HS-27A (cell line): ENCODE measurements at regions not wholly inside any gene's neighbourhood (a gene's known extent, or its start where the extent isn't known, plus 50 kb on each side); places are given as distances from the start of the nearest gene placed in this dataset.

Experiments used
- DNase-seq: peaks from one replicate; pipeline ENCODE4 v3.0.0-alpha.2; 2012; ENCODE audit warnings: low read depth, missing footprints

DNA sequence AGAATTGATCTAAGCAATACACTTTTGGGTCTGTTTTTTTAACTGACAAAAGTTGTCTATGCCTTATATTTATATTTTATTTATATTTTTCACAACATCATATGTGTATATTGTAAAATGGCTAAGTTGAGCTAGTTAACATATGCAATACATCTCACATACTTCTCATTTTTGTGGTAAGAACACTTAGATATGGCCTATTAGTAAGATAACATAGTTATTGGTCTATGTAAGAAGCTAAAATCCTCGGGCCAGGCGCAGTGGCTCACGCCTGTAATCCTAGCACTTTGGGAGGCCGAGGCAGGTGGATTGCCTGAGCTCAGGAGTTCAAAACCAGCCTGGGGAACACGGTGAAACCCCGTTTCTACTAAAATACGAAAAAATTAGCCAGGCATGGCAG, 275.6 kb upstream of the ID2 start:
- DNase-seq = no peak

GRCh38 chr2:8407332-8407731, 274.5 kb upstream of the ID2 start:
- DNase-seq = no peak

DNA sequence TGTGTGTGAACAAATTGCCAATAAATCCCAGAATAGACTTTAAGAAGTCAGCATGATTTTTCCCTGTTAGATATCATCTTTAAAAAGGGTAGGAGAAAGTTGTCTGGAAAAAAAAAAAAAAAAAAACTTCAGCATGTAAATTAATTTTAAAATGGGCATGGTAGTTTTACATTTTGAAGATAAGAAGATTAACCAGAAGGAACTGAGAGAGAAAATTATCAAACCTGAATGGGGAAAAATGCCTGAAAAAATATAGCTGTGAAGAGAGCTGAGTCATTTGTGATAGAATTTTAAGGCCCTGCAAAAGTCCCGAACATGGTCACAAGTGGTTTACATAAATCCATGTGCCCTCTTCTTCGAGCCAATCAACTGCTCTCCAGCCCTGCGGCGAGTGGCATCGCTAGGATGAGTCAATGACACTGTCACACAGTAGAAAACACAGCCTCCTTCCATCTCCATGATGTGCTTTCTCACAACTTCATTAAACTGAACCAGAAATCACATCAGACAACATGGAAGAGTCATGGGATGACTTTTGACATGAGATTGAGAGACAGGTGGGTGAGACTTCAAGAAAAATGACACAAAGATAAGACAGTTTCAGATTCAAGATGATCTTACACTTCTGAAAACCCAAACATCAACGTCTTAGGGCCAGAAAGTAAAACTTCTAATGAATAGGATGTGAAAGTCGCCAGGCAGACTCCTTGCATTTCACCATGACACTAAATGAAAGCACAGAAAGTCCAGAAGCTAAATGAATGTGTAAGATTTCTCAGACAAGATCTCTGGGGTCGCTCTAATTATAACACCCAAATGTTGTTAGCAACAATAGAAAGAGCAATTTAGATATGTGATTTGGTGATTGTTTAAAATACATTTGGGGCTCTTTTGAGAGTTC, 273.0 kb upstream of the ID2 start:
- no peak for DNase-seq

GRCh38 chr2:8409461-8410260, 272.2 kb upstream of the ID2 start:
- DNase-seq = no peak

GRCh38 chr2:8412082-8412481, 269.8 kb upstream of the ID2 start:
- no peak for DNase-seq

- DNase-seq = no peak
These were observed 269.3 kb upstream of the ID2 start for GRCh38 chr2:8412586-8412985.

DNA sequence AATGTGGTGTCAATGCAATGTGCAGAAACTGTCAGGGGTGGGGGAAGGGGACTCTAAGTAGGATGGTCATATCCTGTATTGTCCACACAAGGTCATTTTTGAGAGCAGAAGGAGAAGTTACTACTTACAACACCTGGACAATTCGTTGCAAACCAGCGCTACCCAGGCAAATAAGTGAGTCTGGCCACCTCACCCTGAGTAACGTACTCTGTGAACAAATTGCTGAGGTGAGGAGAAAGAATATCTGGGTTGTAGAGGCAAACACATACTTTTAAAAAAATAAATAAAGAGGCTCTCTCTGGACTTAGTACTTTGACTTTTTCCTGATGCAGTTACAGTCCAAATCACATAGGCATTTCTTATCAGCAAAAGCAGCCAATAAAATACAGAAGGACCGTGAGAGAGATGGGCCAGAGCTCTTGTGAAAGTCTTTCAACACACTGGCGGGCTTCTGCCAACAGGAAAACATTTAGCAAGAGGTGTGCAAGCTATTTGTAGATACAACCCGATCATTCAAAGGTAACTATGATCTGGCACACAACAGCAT, 268.2 kb upstream of the ID2 start:
- no peak for DNase-seq

- no peak for DNase-seq
These were observed 266.6 kb upstream of the ID2 start for GRCh38 chr2:8414946-8415879.

DNA sequence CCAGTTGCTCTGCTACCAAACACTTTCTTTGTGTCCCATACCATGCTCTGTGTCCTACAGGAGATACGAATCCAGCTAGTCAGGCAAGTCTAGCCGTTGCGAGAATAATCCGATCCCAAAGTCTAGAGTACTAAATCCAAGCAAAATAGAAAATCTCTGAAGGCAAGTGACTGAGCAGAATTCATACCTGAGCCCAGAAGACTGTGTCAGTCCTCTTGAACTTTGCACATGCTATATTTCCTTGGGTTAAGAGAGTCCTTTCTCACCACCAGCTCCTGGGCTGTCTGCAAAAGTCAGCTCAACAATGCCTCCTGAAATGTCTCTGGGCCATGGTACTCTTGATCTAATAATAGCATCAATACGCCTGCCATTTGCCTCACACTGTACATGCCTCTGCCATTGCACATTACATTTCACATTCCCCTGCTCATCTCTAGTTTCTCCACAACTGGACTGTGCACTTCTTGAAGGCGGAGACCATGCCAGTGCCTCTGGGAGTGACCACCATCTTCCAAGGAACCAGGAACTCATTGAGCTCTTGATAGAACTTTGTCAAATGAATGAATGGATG, 265.8 kb upstream of the ID2 start:
- no peak for DNase-seq

DNA sequence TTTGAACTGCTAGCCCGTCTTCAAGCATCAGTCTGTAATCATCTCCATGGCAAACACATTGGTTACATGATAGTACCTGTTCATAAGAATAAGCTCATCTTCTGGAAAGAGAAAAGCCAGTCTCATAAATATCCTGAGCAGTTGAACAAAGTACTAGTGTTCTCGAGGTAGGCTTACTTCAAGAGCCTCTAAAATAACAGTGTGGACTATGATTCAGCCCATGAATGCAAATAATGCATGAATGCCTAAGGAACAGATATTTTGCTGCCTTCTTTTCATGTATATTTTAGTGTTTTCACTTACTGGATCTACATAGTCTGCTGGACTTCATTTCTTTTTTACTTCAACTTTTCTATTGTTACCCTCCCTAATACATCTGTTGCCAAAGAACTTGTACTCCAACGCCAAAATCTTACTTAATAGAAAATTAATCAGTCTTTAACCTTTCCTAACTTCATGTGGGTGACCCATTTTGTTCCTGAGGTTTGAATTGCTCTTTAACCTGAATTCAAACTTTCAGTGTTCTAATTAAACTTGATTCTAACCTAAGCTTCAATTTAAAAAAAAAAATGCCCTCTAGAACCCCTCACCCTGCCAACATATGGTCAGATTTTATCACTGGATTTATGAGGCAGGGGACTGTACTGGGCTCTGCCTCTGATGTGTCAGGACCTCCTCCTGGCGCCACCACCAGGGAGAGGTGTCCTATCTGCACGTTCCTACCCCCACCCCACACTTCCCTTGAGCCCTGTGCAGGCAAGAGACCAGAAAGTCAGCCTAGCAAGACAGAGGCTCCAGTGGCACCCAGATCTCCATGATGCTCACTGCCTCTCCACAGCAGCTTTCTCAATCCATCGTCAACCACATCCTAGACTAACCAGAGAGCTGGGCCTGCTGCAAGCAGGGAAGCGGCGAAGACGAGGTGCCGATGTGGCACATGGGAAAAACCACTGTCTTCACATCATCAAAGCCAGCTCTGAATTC, 264.7 kb upstream of the ID2 start:
- no peak for DNase-seq

GRCh38 chr2:8418721-8419120, 263.1 kb upstream of the ID2 start:
- peak; percentile 40 for DNase-seq

DNA sequence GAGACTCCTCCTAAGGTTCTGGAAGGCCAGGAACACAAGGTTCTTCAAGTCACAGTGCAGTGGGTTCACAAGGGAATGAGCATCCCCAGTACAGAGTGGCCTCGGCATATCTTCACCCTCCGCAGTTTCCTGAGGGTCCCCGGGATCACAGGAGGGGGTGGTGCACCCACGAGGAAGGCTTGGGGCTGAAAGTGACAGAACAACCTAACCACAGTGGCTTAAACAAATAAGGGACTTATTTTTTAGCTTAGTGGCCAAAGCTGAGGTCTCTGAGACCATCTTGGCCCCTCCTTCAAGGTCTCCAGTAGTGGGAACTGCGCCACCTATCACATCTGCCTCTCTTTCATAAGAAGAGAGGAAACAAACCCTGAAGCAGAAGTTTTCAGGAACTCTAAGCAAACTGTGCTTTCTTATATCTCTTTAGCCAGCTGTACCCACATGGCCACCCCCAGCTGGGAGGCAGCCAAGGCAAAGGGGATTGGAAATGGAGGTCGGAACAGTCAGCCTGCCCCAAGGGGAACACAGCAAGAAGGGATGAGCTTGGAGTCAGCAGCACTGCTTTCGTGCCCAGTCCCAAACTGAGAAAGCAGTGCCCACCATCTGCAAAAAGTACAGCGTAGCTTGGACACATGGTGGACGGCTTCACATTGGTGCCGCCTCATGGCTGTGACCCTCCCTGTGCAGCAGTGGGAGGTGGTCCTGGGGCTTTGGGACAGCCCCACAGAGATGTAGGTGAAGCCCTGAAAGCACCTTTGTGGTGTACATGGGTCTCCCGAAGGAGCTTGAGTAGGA, 260.0 kb upstream of the ID2 start:
- DNase-seq = no peak

DNA sequence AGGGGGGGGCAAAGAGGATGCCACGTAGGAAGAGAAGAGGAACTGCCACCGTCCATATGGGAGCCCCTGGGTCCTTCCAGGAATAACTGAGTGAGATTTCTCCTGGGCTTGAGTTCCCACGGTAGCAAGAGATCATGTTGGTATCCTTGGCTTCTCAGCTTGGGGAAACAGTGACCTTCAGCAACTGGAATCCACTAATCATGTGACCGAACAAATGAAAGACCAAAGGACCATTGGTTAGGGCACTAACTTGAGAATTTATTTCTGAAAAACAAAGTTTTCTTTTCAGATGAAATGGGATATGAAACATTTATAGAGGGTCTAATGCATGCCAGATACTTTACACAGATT, 259.4 kb upstream of the ID2 start:
- DNase-seq = no peak

DNA sequence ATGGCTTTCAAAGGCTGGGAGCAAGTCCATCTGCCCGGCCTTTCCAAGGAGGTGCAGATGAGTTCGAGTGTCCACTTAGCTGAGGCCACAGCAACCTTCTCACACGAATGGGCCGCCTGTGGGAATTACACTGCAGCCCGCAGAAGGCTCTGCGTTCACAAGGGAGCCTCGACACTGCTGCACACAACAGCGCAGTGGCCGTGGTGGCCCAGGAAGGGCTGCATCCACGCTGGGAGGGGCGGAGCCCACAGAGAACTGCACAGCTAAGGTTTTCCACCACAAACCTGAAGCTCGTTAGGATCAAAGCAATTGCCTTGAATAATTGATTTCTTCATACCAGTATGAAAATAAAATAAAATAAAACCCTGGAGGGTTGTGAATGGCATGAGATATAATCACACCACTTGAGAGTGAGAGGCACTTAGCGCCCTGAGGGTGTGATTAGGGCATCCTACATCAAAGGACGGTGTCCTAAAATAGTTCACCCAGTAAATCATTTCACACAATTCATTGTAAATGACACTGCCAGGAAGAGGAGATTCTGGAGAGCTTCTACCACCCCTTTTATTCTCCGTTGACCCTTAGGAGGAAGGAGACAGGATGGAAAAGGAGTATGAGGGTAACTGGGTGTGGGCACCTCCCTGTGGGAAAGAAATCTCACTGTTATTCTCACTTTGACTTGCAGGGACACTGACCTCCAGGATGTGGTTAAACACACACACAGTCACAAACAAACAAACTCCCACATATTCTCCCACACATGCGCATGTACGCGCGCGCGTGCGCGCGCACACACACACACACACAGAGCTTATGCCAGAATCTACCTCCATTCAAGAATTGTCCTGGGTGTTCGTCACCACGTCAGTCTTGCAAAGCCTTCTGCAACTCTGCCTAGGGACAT, 256.6 kb upstream of the ID2 start:
- no peak for DNase-seq

- no peak for DNase-seq
These were observed 255.3 kb upstream of the ID2 start for GRCh38 chr2:8426550-8426949.

DNA sequence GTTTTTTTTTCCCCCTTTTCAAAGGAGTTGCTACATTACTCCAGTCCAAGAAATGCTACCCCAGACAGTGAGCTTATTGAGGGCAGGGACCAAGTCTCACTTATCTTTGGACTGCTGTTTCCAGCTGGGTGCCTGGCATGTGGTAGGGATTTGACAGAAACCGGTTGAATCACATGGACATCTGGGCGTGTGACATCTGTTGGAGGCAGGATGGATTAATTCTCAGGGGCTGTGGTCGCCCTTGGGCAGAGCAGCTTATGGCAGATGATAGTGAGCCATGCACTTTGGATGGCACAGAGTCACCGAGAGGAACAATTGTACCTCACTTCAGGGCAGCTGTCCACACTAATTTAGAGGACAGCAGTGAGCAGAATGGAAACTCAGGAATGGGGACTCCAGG, 254.6 kb upstream of the ID2 start:
- DNase-seq = no peak

DNA sequence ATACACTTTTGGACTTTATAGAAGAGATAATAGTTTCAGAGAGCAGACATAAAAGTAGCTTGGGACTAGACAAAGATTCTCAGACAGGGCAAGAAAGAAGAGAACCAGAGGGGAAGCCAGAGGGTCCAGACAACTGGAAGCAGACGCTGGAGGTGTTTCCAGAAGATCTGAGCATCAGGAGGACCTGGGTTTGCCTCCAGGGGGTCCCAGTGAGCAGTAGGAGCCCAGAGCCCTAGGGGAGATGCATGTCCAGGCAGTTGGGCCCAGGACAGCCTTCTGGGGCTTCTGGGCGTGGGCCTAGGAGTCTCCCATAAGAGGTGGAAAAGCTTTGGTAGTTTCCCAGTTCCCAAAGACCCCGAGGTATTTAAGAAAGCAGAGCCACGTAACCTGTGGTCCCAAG, 251.2 kb upstream of the ID2 start:
- no peak for DNase-seq

DNA sequence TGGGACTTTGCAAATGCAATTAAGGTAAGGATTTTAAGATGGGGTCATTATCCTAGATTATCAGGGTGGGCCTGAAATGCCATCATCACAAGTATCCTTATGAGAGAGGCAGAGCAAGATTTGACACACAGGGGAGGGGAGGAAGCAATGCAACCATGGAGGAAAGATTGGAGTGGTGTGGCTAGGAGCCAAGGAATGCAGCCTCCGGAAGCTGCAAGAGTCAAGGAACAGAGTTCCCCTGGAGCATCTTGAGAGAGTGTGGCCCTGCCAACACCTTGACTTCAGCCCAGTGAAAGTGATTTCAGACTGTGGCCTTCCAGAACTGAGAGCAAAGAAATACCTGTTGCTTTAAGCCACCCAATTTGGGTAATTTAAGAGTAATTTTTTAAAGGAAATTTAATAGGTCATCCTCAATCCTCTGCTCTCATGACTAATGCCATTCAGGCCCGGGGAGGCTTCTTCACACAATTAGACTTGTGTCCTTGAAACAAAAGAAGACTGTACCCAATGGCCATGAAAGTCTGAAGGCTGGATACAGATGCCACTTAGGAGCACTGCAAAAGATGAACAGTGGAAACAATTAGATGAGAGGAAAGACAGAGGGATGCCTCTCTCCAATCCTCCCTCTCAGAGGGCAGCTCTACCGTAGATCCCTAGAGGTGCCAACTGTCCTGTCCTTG, 250.3 kb upstream of the ID2 start:
- no peak for DNase-seq
